ENCODE measurements at regions not wholly inside any gene's neighbourhood (a gene's known extent, or its start where the extent isn't known, plus 50 kb on each side); places are given as distances from the start of the nearest gene placed in this dataset.

DNA sequence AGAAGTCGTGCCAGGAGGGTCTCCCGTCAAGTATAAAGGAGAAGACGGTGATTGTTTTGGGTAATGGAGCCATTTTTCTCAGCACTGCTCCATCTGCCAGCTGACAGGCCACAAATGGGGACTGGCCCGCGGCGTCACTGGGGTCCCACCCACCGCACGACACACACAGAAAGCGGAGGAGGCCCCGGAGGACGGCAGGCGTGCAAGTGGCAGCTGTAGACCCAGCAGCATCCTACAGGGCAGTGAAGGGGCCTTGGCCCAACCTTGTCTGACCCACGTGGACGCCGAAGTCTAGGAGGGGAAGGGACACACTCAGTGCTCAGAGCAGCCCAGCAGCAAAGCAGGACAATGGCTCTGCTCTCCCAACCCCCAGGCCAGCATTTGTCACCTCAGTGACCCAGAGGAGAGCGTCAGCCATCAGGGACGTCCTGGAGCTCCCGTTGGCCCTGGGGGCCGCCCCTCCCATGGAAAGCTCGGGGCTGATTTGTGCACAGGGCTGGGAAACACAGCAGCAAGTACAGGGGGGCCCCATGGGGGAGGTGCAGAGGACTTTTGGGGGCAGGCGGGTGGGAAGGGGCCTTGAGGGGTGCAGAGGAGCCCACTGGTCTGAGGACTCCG is 644.4 kb downstream of the BRD1 start:
- TF ChIP-seq POLR2A (IDR thresholded peaks at IDR 0.05; ENCODE audit: extremely low read depth, insufficient read length) = no peak
- TF ChIP-seq, protein P1, sequence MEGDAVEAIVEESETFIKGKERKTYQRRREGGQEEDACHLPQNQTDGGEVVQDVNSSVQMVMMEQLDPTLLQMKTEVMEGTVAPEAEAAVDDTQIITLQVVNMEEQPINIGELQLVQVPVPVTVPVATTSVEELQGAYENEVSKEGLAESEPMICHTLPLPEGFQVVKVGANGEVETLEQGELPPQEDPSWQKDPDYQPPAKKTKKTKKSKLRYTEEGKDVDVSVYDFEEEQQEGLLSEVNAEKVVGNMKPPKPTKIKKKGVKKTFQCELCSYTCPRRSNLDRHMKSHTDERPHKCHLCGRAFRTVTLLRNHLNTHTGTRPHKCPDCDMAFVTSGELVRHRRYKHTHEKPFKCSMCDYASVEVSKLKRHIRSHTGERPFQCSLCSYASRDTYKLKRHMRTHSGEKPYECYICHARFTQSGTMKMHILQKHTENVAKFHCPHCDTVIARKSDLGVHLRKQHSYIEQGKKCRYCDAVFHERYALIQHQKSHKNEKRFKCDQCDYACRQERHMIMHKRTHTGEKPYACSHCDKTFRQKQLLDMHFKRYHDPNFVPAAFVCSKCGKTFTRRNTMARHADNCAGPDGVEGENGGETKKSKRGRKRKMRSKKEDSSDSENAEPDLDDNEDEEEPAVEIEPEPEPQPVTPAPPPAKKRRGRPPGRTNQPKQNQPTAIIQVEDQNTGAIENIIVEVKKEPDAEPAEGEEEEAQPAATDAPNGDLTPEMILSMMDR (IDR thresholded peaks at IDR 0.05; ENCODE audit: low read depth, low read length) = no peak

All from NB4 (cell line).